Stimulated activated CD4-positive, alpha-beta T cell treated with anti-CD3 and anti-CD28 coated beads, TNF-alpha, amount 100 ng/mL, for 48 hours (primary cell): ENCODE measurements at regions not wholly inside any gene's neighbourhood (a gene's known extent, or its start where the extent isn't known, plus 50 kb on each side); places are given as distances from the start of the nearest gene placed in this dataset.
"Not testable (repeated sequence)": the region's sequence is repeated elsewhere in the genome, so short reads cannot be mapped to it uniquely, and the experiment has no call there.

ENCODE experiments used
- DNase-seq, 3 donors: peaks; one replicate each; pipeline ENCODE4 v3.0.0-alpha.2; 2020; ENCODE audit warnings: low read depth in 3 of 3

GRCh38 chr13:73808318-73808717, 325.9 kb downstream of the KLF12 start:
- DNase-seq, result no peak

- not testable (repeated sequence) for DNase-seq
Measured at GRCh38 chr13:73805326-73805958, 328.8 kb downstream of the KLF12 start.

GRCh38 chr13:73803997-73804396, 330.2 kb downstream of the KLF12 start:
- DNase-seq, result no peak

- no peak for DNase-seq
Measured at GRCh38 chr13:73800011-73800410, 334.2 kb downstream of the KLF12 start.

- no peak for DNase-seq
Measured at GRCh38 chr13:73794755-73795154, 339.4 kb downstream of the KLF12 start.

- DNase-seq, result no peak
Measured at GRCh38 chr13:73793361-73793760, 340.8 kb downstream of the KLF12 start.

GRCh38 chr13:73792796-73793195, 341.4 kb downstream of the KLF12 start:
- no peak for DNase-seq

- no peak for DNase-seq
Measured at GRCh38 chr13:73782450-73783449, 351.5 kb downstream of the KLF12 start.

GRCh38 chr13:73781384-73781783, 352.8 kb downstream of the KLF12 start:
- no peak for DNase-seq

- DNase-seq, result no peak
Measured at GRCh38 chr13:73779881-73780280, 354.3 kb downstream of the KLF12 start.

- no peak for DNase-seq
Measured at GRCh38 chr13:73778242-73778864, 355.9 kb downstream of the KLF12 start.

GRCh38 chr13:73777134-73777533, 357.1 kb downstream of the KLF12 start:
- DNase-seq, result no peak

GRCh38 chr13:73776151-73776785, 357.9 kb downstream of the KLF12 start:
- DNase-seq, result no peak

- DNase-seq, result no peak
Measured at GRCh38 chr13:73773168-73773549, 361.0 kb downstream of the KLF12 start.

- DNase-seq, result no peak
Measured at GRCh38 chr13:73772449-73773167, 361.6 kb downstream of the KLF12 start.

- DNase-seq, result peak in 1 of 3 donors; percentile 21
Measured at GRCh38 chr13:73767747-73768315, 366.4 kb downstream of the KLF12 start.

- no peak for DNase-seq
Measured at GRCh38 chr13:73767191-73767741, 366.9 kb downstream of the KLF12 start.

- peak; percentile 37 to 55 (median 42) for DNase-seq
Measured at GRCh38 chr13:73765651-73766384, 368.4 kb downstream of the KLF12 start.

GRCh38 chr13:73759434-73759833, 374.8 kb downstream of the KLF12 start:
- DNase-seq, result no peak
